Fibroblast of peridontal ligament (primary cell): ENCODE measurements at regions not wholly inside any gene's neighbourhood (a gene's known extent, or its start where the extent isn't known, plus 50 kb on each side); places are given as distances from the start of the nearest gene placed in this dataset.
"Not testable (repeated sequence)": the region's sequence is repeated elsewhere in the genome, so short reads cannot be mapped to it uniquely, and the experiment has no call there.

Experiments used
- DNase-seq: peaks from one replicate; pipeline ENCODE4 v3.0.0-alpha.2; 2010; ENCODE audit errors: extremely low read depth

- DNase-seq = no peak
Measured at GRCh38 chrX:150234126-150234525, 129.0 kb upstream of the MAMLD1 start.

- no peak for DNase-seq
Measured at GRCh38 chrX:150236327-150236726, 126.8 kb upstream of the MAMLD1 start.

- no peak for DNase-seq
Measured at GRCh38 chrX:150238632-150239382, 124.3 kb upstream of the MAMLD1 start.

GRCh38 chrX:150239946-150240642 is 123.0 kb upstream of the MAMLD1 start:
- DNase-seq = no peak

GRCh38 chrX:150240643-150240970 is 122.5 kb upstream of the MAMLD1 start:
- no peak for DNase-seq

- DNase-seq = no peak
Measured at GRCh38 chrX:150253959-150254620, 109.0 kb upstream of the MAMLD1 start.

- DNase-seq = no peak
Measured at GRCh38 chrX:150254909-150255308, 108.2 kb upstream of the MAMLD1 start.

GRCh38 chrX:150255441-150256296 is 107.4 kb upstream of the MAMLD1 start:
- no peak for DNase-seq

GRCh38 chrX:150256297-150256650 is 106.8 kb upstream of the MAMLD1 start:
- no peak for DNase-seq

GRCh38 chrX:150257353-150258175 is 105.6 kb upstream of the MAMLD1 start:
- DNase-seq = no peak

- no peak for DNase-seq
Measured at GRCh38 chrX:150258176-150258425, 105.0 kb upstream of the MAMLD1 start.

- peak; percentile 38 for DNase-seq
Measured at GRCh38 chrX:150258463-150259430, 104.4 kb upstream of the MAMLD1 start.

GRCh38 chrX:150262456-150262855 is 100.7 kb upstream of the MAMLD1 start:
- DNase-seq = no peak

GRCh38 chrX:150268839-150269355 is 94.2 kb upstream of the MAMLD1 start:
- DNase-seq = no peak

- no peak for DNase-seq
Measured at GRCh38 chrX:150269605-150270254, 93.4 kb upstream of the MAMLD1 start.

- no peak for DNase-seq
Measured at GRCh38 chrX:150270622-150271021, 92.5 kb upstream of the MAMLD1 start.

- DNase-seq = not testable (repeated sequence)
Measured at GRCh38 chrX:150273575-150274294, 89.4 kb upstream of the MAMLD1 start.

GRCh38 chrX:150282953-150283352 is 80.2 kb upstream of the MAMLD1 start:
- no peak for DNase-seq

GRCh38 chrX:150291014-150291413 is 72.1 kb upstream of the MAMLD1 start:
- DNase-seq = no peak
